ENCODE measurements at regions not wholly inside any gene's neighbourhood (a gene's known extent, or its start where the extent isn't known, plus 50 kb on each side); places are given as distances from the start of the nearest gene placed in this dataset.

GRCh38 chr7:156423876-156424275, 216.7 kb upstream of the RNF32 start:
- no peak for TF ChIP-seq CTCF (IDR thresholded peaks at IDR 0.05)
- TF ChIP-seq POLR2A (IDR thresholded peaks at IDR 0.05) = no peak

Data from esophagus squamous epithelium (tissue), 4 donors.